Neural crest cell (in vitro differentiated cells): ENCODE measurements at regions not wholly inside any gene's neighbourhood (a gene's known extent, or its start where the extent isn't known, plus 50 kb on each side); places are given as distances from the start of the nearest gene placed in this dataset.
A peak's percentile ranks its signal among the peaks of the same experiment; 100 is the strongest.

Experiments used
- DNase-seq: peaks from one replicate; pipeline ENCODE4 v3.0.0; 2021; ENCODE audit warnings: low read depth, mixed read lengths, low spot score
- H3K27ac Mint-ChIP-seq: one replicate; pipeline ENCODE4 v1.8.0; 2021; ENCODE audit warnings: mild to moderate bottlenecking, mixed read lengths; ENCODE audit not compliant: unreplicated experiment
- H3K27me3 Mint-ChIP-seq: 2 replicates; pipeline ENCODE4 v1.8.0; 2021; ENCODE audit warnings: low read depth, mild to moderate bottlenecking, mixed read lengths
- H3K36me3 Mint-ChIP-seq: 2 replicates; pipeline ENCODE4 v1.8.0; 2021; ENCODE audit warnings: low read depth, mild to moderate bottlenecking, mixed read lengths
- H3K4me1 Mint-ChIP-seq: 2 replicates; pipeline ENCODE4 v1.8.0; 2021; ENCODE audit warnings: mixed read lengths
- H3K4me3 Mint-ChIP-seq: one replicate; pipeline ENCODE4 v1.8.0; 2021; ENCODE audit warnings: mild to moderate bottlenecking, mixed read lengths
- H3K9me3 Mint-ChIP-seq: 2 replicates; pipeline ENCODE4 v1.8.0; 2021; ENCODE audit warnings: mixed read lengths
- CTCF ChIP-seq: fragments of 200-600 bp; sonication (generic); conservative IDR thresholded peaks from 2 replicates; pipeline ENCODE4 v1.5.0; 2021; ENCODE audit warnings: antibody characterized with exemption, mild to moderate bottlenecking

GRCh38 chr12:76649099-76649498, 89.5 kb upstream of the OSBPL8 start:
- DNase-seq = no peak
- Mint-ChIP-seq H3K4me1 (peaks cover 11% of the 10 kb centered on the region), H3K36me3 (no peaks in the 10 kb centered on the region), H3K27me3 (no peaks in the 10 kb centered on the region), H3K9me3 (peaks cover 2% of the 10 kb centered on the region), H3K4me3 (no peak overlapping the region), H3K27ac (peak overlapping the region; percentile 73)
- TF ChIP-seq CTCF = no peak

- H3K4me1 Mint-ChIP-seq = peaks cover 11% of the 10 kb centered on the region
- DNase-seq = no peak
- H3K4me3 Mint-ChIP-seq = no peak overlapping the region
- no peaks in the 10 kb centered on the region for H3K9me3 Mint-ChIP-seq
- no peaks in the 10 kb centered on the region for H3K27me3 Mint-ChIP-seq
- H3K36me3 Mint-ChIP-seq = no peaks in the 10 kb centered on the region
- no peak for TF ChIP-seq CTCF
- H3K27ac Mint-ChIP-seq = no peak overlapping the region
Observed at GRCh38 chr12:76652402-76652801, 92.8 kb upstream of the OSBPL8 start.

GRCh38 chr12:76653342-76653741, 93.8 kb upstream of the OSBPL8 start:
- TF ChIP-seq CTCF = no peak
- no peak for DNase-seq
- no peaks in the 10 kb centered on the region for H3K9me3 Mint-ChIP-seq
- no peak overlapping the region for H3K4me3 Mint-ChIP-seq
- no peak overlapping the region for H3K27ac Mint-ChIP-seq
- peaks cover 11% of the 10 kb centered on the region for H3K4me1 Mint-ChIP-seq
- H3K27me3 Mint-ChIP-seq = no peaks in the 10 kb centered on the region
- H3K36me3 Mint-ChIP-seq = no peaks in the 10 kb centered on the region

GRCh38 chr12:76664731-76665130, 99.2 kb upstream of the ZDHHC17 start:
- H3K36me3 Mint-ChIP-seq = no peaks in the 10 kb centered on the region
- H3K9me3 Mint-ChIP-seq = peaks cover 11% of the 10 kb centered on the region
- no peak for DNase-seq
- no peak for TF ChIP-seq CTCF
- no peaks in the 10 kb centered on the region for H3K27me3 Mint-ChIP-seq
- no peak overlapping the region for H3K4me3 Mint-ChIP-seq
- peaks cover 11% of the 10 kb centered on the region for H3K4me1 Mint-ChIP-seq
- H3K27ac Mint-ChIP-seq = no peak overlapping the region

- no peaks in the 10 kb centered on the region for H3K36me3 Mint-ChIP-seq
- no peak overlapping the region for H3K27ac Mint-ChIP-seq
- TF ChIP-seq CTCF = no peak
- peaks cover 11% of the 10 kb centered on the region for H3K4me1 Mint-ChIP-seq
- peaks cover 8% of the 10 kb centered on the region for H3K9me3 Mint-ChIP-seq
- H3K4me3 Mint-ChIP-seq = no peak overlapping the region
- H3K27me3 Mint-ChIP-seq = no peaks in the 10 kb centered on the region
- no peak for DNase-seq
Observed at GRCh38 chr12:76666290-76666835, 97.6 kb upstream of the ZDHHC17 start.

- Mint-ChIP-seq H3K9me3 (peaks cover 14% of the 10 kb centered on the region), H3K36me3 (no peaks in the 10 kb centered on the region), H3K4me1 (peaks cover 11% of the 10 kb centered on the region), H3K4me3 (no peak overlapping the region), H3K27me3 (no peaks in the 10 kb centered on the region), H3K27ac (no peak overlapping the region)
- TF ChIP-seq CTCF = no peak
- DNase-seq = no peak
Observed at GRCh38 chr12:76669981-76670380, 93.9 kb upstream of the ZDHHC17 start.
